Large intestine (tissue), 3 donors: ENCODE measurements at regions not wholly inside any gene's neighbourhood (a gene's known extent, or its start where the extent isn't known, plus 50 kb on each side); places are given as distances from the start of the nearest gene placed in this dataset.
A peak's percentile ranks its signal among the peaks of the same experiment; 100 is the strongest.
"Not testable (repeated sequence)": the region's sequence is repeated elsewhere in the genome, so short reads cannot be mapped to it uniquely, and the experiment has no call there.

ENCODE experiments used
- DNase-seq, 2 donors: peaks; one replicate each; pipeline versions ENCODE4 v3.0.0 to v3.0.0-alpha.2; 2013
- H3K27ac ChIP-seq: one replicate; pipeline ENCODE4 v1.5.1; 2013; ENCODE audit warnings: low read length
- H3K27me3 ChIP-seq: 2 replicates; pipeline ENCODE4 v1.6.1; 2013; ENCODE audit warnings: low read length; ENCODE audit not compliant: control insufficient read depth, insufficient read depth
- H3K36me3 ChIP-seq: 2 replicates; pipeline ENCODE4 v1.6.1; 2013; ENCODE audit warnings: low read length; ENCODE audit not compliant: control insufficient read depth, insufficient read depth
- H3K4me1 ChIP-seq: one replicate; pipeline ENCODE4 v1.6.1; 2013; ENCODE audit warnings: low read length; ENCODE audit not compliant: control insufficient read depth, insufficient read depth
- H3K4me3 ChIP-seq: one replicate; pipeline ENCODE4 v1.5.1; 2013; ENCODE audit warnings: low read length
- H3K9me3 ChIP-seq: one replicate; pipeline ENCODE4 v1.6.1; 2013; ENCODE audit warnings: mild to moderate bottlenecking, low read depth, low read length, moderate library complexity; ENCODE audit not compliant: control insufficient read depth
- WGBS: methylation state at CpG from one replicate; pipeline ENCODE4 v1.1.5; 2013; ENCODE audit warnings: low lambda C conversion rate; ENCODE audit not compliant: insufficient coverage; 5-methylcytosine and 5-hydroxymethylcytosine counted together

GRCh38 chr10:87416892-87417291 is 59.3 kb downstream of the NUTM2D start:
- H3K4me3 ChIP-seq, H3K4me1 ChIP-seq, H3K27me3 ChIP-seq, H3K36me3 ChIP-seq, H3K27ac ChIP-seq, H3K9me3 ChIP-seq, DNase-seq: not testable (repeated sequence)
- 100% methylated on average over 1 of the region's 3 CpGs for WGBS

DNA sequence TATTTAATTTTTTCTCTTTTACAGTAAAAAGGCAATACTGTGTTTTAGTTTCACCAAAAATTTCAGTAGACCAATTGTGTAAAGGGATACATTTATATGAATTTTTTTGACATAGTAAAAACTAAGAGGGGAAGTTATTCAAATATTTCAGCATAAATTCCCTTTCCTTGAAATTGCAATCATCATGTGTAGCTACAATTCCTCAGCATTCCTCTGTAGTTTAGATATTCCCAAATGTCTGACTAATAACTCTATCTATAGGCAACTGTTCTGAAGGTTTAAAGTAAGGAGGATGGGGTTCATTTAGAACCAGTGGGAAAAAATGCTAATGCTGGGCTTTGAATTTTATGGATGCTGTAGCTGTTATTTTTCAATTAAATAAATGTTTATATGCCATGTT is 65.1 kb downstream of the NUTM2D start:
- not testable (repeated sequence) for H3K27ac ChIP-seq, DNase-seq, H3K9me3 ChIP-seq, H3K36me3 ChIP-seq, H3K27me3 ChIP-seq, H3K4me1 ChIP-seq, H3K4me3 ChIP-seq

GRCh38 chr10:87424697-87425373 is 67.3 kb downstream of the NUTM2D start:
- DNase-seq = peak in 1 of 2 donors; percentile 18
- not testable (repeated sequence) for H3K27ac ChIP-seq, H3K27me3 ChIP-seq, H3K9me3 ChIP-seq, H3K4me3 ChIP-seq, H3K4me1 ChIP-seq, H3K36me3 ChIP-seq
- WGBS = no CpG with 5 or more reads among the region's 3 CpGs

GRCh38 chr10:87433836-87434235 is 70.9 kb upstream of the MINPP1 start:
- H3K4me1 ChIP-seq, DNase-seq: not testable (repeated sequence)
- WGBS = no CpG with 5 or more reads among the region's 4 CpGs

GRCh38 chr10:87435295-87435826 is 69.3 kb upstream of the MINPP1 start:
- H3K27ac ChIP-seq, H3K9me3 ChIP-seq, H3K4me1 ChIP-seq, DNase-seq, H3K36me3 ChIP-seq, H3K4me3 ChIP-seq, H3K27me3 ChIP-seq: not testable (repeated sequence)
- WGBS = no CpG with 5 or more reads among the region's 3 CpGs

More at GRCh38 chr10:87433836-87434235, 70.9 kb upstream of the MINPP1 start:
- not testable (repeated sequence) for H3K4me3 ChIP-seq, H3K27me3 ChIP-seq, H3K9me3 ChIP-seq, H3K27ac ChIP-seq, H3K36me3 ChIP-seq

DNA sequence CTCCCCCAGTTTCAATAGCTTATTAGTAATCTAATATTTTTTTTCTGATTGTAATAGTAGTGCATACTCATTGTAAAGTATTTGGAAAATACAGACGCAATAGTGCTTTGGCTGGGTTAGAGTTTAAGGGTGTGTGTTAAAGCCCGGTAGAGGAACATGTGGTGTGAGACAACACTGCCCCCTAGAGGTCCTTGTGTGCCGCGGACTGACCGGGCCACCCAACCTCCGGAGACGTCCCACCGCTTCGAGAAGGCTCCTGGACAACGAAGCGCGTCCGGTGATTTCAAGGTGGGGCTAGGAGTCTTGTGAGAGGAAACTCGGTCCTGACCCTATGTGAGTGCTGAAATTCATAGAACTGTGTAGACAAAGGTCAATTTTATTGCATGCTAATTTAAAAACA is 68.6 kb upstream of the MINPP1 start:
- not testable (repeated sequence) for H3K36me3 ChIP-seq, H3K4me3 ChIP-seq, H3K9me3 ChIP-seq, H3K27ac ChIP-seq, H3K27me3 ChIP-seq, DNase-seq, H3K4me1 ChIP-seq
- no CpG with 5 or more reads among the region's 14 CpGs for WGBS

DNA sequence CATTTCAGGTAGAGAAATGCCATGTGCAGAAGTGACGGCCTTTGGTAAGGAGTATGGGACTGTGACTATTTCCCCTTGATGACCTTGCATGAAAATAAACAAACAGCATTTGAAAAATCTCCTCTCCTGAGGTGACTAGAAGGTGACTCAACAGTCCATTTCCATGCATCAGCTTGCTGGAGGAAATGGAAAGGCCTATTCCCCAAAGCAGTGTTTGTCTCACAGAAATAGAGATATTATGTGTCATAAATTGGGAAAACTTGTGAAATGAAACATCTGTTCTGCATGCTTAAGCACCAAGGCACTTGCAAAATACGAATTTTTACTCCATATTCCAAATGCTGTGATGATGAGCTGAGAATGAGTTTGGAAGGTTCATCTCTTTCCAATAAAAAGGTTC is 67.2 kb upstream of the MINPP1 start:
- not testable (repeated sequence) for DNase-seq, H3K4me1 ChIP-seq, H3K27ac ChIP-seq, H3K27me3 ChIP-seq, H3K36me3 ChIP-seq, H3K9me3 ChIP-seq, H3K4me3 ChIP-seq
- no CpG with 5 or more reads among the region's 2 CpGs for WGBS
